WI38 (cell line): ENCODE measurements at regions not wholly inside any gene's neighbourhood (a gene's known extent, or its start where the extent isn't known, plus 50 kb on each side); places are given as distances from the start of the nearest gene placed in this dataset.

Source experiments
- H3K4me3 ChIP-seq: 2 replicates; pipeline ENCODE4 v1.5.1; 2011; ENCODE audit warnings: low read depth, mild to moderate bottlenecking, control low read depth, low read length
- CTCF ChIP-seq: IDR thresholded peaks from 2 replicates; pipeline ENCODE4 v1.5.1; 2012; ENCODE audit warnings: low read depth, mild to moderate bottlenecking, control low read depth, low read length

GRCh38 chr22:48577014-48577690, 1250.5 kb downstream of the BRD1 start:
- no peak overlapping the region for H3K4me3 ChIP-seq
- TF ChIP-seq CTCF: no peak

GRCh38 chr22:48576333-48577013, 1251.2 kb downstream of the BRD1 start:
- H3K4me3 ChIP-seq: no peak overlapping the region

GRCh38 chr22:48575618-48576332, 1251.9 kb downstream of the BRD1 start:
- H3K4me3 ChIP-seq: no peak overlapping the region
- no peak for TF ChIP-seq CTCF

More at GRCh38 chr22:48576333-48577013, 1251.2 kb downstream of the BRD1 start:
- no peak for TF ChIP-seq CTCF

- no peak for TF ChIP-seq CTCF
- no peak overlapping the region for H3K4me3 ChIP-seq
Measured at GRCh38 chr22:48574776-48575617, 1252.7 kb downstream of the BRD1 start.

GRCh38 chr22:48573766-48574165, 1253.9 kb downstream of the BRD1 start:
- no peak for TF ChIP-seq CTCF

GRCh38 chr22:48572951-48573350, 1254.7 kb downstream of the BRD1 start:
- H3K4me3 ChIP-seq: no peak overlapping the region
- no peak for TF ChIP-seq CTCF

More at GRCh38 chr22:48573766-48574165, 1253.9 kb downstream of the BRD1 start:
- no peak overlapping the region for H3K4me3 ChIP-seq
